Retina (tissue), 1 donor: ENCODE measurements at regions not wholly inside any gene's neighbourhood (a gene's known extent, or its start where the extent isn't known, plus 50 kb on each side); places are given as distances from the start of the nearest gene placed in this dataset.

ENCODE experiments used
- DNase-seq: peaks from one replicate; pipeline ENCODE4 v3.0.0-alpha.2; 2016

- no peak for DNase-seq
Observed at GRCh38 chr2:204110751-204111516, 174.4 kb downstream of the ICOS start.

- DNase-seq: peak; percentile 27
Observed at GRCh38 chr2:204112084-204112770, 175.7 kb downstream of the ICOS start.

GRCh38 chr2:204114295-204115136, 178.0 kb downstream of the ICOS start:
- DNase-seq: peak; percentile 17

- no peak for DNase-seq
Observed at GRCh38 chr2:204115137-204116056, 178.8 kb downstream of the ICOS start.

- DNase-seq: no peak
Observed at GRCh38 chr2:204116159-204116792, 179.7 kb downstream of the ICOS start.

GRCh38 chr2:204122425-204122824, 185.9 kb downstream of the ICOS start:
- no peak for DNase-seq

DNA sequence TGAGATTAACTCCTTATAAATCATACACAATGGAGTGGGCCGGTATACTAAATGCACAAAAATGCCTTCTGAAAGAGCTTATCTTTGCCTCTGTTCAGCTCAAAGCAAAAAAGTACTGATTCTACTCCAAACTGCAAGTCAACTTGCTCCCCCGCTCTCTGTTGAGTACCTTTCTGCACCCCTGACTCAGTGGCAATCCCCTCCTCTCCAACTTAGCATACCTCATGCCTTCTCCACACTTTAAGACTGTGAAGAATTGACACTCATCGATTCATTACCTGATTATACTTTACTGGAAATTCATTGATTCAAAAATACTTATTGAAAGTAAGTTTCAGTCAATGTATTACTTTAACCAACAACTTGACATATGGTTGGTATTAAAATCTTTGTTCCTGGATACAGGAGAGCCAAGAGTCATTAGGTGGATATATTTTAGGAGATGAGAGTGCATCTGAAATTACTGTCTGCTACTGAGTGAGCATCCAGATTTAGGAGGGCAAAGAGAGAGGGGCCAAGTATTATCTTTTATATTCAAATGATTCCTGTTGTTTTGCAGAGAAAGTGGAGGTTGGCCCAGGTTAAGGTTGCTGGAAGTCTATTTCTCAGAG, 187.7 kb downstream of the ICOS start:
- no peak for DNase-seq

DNA sequence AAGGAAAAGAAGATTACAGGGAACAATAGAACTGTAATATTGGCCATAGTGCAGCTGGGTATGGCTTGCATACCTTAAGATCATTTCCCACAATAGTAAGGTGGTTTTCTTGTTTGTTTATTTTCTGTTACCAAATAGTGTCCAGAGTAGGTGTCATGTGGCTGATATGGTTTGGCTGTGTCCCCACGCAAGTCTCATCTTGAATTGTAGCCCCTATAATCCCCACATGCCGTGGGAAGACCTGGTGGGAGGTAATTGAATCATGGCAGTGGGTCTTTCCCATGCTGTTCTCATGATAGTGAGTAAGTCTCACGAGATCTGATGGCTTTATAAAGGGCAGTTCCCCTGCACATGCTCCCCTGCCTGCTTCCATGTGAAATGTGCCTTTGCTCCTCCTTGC, 190.1 kb downstream of the ICOS start:
- no peak for DNase-seq

DNA sequence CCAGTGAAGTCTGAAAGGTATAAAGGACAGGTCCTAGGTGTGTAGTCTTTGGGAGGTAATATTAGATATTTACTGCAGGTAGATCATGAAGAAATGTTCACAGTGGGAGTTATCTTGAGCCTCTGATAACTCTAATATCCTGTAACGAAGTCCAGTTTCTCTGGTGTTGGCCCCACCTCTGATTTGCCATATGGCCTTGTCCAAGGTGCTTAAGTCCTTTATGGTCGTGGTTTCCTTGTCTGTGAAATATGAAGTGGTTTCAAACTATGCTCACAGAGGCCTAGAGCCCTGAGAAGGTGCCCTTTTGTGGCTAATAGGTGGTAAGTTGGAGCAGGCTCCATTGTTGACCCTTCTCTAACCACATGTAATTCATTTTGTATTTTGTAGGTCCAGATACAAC, 190.7 kb downstream of the ICOS start:
- no peak for DNase-seq

DNA sequence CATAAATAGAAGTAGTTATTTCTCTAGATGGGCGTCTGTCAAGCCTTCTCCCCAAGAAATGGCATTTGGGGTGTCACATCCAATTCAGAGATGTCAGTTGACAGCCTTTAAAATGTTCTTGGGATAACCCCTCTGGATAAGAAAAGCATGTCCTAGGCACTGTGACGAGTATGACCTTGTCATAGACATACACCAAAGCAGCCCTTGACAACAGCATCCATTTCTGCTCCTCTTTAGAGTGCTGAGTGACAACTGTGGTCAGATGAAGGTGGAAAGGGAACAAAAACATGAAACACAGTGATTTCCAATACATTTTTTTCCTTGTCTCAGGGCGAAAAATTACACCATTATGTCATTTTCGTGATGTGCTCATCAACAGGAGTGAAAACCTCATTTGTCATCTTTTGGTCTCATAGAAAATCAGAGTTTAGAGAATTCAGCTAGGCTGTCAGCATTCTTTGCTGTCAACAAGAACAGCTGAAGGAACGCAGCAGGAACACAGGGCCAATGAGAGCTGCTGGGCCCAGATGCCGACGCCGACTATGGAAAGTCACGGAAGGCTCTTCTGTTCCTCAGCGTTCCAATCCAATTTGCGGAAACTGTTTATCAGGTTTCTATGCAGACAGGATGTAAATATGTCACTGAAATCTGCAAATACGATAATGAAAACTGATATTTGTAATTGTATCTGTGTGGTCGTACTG, 193.2 kb downstream of the ICOS start:
- DNase-seq: no peak

DNA sequence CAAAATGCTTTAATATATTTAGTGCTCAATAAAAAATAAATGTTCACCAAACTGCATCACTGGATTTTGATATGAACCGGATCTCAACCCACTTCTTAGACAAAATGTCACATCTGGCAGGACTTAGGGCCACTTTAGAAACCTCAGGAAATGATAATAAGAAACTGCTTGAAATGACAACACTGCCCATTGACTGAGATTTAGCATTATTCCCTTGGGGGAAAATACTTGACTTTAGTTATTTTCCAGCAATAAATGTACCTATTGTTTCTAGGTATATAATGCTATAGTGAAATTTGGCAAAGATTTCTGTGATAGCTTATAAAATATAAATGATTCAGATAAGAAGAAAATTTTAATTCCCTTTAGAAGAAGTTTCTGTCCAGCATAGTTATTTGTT, 195.1 kb downstream of the ICOS start:
- no peak for DNase-seq

DNA sequence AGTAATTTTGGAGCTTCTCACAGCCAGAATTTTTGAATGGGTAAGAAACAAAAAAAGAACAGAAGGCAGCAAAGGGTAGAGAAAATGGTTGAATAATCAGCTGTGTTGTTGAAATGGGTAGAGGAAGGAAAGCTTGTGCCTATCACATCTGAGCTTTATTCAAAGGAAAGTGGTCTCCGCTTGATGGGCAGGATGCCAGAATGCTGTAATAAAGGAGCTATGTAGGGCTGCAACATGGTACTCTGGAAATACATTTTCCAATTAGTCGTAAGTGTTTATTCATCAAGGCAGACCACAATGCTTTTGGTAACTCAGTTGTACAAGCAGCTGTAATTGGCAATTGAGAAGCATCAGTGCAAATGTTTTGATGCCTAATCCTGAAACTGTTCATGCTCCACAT, 196.9 kb downstream of the ICOS start:
- DNase-seq: no peak

DNA sequence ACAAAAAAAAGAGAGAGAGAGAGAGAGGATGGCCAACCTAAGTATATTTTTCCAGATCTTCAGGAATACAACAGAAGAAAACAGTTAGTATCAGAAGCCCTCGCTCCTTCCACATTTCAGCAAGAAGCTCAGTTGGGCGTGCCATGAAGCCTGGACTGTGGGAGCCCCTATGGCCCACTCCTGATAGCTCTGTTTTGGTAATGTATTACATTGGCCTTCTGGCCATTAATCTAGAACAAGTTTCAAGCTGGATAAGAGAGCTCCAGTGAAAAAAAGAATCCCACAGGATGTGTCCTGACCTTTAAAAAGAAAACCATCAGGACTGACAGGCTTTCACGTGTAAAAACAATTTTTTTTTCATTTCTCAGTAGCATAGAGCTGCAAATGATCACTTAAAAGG, 197.9 kb downstream of the ICOS start:
- DNase-seq: no peak

DNA sequence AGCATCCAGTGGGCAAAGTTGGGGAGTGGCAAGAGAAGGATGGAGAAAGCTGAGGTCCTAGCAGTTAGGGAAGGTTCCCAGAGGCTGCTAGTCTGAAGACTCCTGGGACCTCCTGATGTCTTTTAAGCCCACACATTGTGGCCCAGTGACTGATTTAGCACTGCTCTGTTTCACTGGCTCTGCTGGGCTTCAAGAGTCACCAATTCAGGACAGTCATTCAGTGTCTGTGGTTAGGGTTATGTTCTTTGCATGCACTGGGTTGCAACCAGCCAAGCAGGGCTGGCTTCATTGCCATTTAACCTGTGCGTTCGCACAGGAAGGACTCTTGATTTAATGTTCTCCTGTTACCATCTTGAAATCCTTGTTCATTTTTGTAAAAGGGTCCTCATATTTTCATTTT, 199.2 kb downstream of the ICOS start:
- DNase-seq: no peak

DNA sequence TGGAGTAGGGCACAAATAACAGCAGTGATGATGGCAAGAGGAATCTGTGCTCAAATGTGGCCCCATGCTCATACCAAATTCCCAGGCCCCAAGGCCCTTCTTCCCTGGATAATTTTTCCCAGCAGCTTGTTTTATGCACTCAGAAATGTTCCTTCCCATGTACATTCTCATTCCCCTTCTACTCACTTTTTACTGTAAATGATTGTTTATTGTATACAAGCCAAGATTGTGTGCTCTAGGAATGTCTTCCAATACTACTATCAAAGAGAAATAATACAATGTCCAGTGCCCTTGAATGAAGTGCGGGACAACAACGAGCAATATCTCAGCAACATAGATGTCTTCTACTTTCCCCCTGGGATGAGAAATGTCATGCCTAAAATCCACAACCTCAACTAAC, 201.6 kb downstream of the ICOS start:
- DNase-seq: no peak

GRCh38 chr2:204140246-204140645, 203.7 kb downstream of the ICOS start:
- no peak for DNase-seq

DNA sequence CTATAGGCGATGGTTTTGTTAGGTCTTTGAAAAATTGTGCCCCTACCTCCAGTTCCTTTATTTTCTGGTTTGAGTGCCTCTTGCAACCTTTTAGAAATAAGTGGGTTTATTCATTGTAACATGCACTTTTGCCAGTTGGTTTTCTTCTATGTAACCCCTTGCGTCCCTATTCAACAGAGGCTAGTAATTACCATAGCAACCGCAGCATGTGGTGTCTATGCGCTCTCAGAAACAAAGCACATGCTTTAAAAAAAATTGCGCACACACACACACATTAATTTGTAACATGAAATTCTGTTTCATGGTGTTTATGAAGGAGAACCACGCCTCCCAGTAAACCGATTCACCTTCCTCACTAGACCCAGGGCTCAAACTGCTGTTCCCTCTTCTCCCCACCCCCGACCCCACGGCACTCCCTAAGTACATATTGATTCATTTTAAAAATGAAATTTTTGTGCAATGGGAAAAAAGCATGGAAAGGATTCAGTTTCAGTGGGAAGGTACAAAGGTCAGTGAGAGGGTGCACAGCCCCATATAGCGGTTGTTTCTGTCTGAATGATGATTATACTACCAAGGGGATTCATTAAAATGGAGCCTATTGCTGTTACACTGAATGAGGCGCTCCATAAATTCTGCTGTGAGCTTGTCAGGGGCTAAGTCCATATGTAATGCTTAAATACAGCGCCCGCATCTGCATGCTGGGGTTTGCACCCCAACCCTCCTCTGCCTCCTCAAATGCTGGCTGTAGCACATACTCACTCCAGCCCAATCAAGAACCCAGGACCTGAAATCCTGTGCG, 206.9 kb downstream of the ICOS start:
- no peak for DNase-seq

DNA sequence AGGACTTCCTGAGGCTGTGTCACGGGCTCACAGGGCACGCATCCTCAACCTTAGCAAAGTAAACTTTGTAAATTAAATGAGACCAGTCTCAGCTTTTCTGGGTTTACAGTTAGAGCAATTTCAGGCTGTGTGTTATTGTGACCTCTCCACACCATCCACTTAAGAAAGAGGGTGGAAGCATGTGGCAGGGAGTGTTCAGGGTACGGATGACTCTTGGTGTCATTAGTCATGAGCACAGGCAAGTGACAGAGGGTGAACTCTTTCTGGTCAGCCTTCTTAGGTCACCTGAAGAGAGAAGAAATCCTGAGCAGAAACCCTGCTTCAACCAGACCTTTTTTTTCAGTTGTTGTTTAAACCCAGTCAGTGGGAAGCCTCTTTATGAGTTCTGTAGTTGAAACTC, 207.9 kb downstream of the ICOS start:
- DNase-seq: no peak

DNA sequence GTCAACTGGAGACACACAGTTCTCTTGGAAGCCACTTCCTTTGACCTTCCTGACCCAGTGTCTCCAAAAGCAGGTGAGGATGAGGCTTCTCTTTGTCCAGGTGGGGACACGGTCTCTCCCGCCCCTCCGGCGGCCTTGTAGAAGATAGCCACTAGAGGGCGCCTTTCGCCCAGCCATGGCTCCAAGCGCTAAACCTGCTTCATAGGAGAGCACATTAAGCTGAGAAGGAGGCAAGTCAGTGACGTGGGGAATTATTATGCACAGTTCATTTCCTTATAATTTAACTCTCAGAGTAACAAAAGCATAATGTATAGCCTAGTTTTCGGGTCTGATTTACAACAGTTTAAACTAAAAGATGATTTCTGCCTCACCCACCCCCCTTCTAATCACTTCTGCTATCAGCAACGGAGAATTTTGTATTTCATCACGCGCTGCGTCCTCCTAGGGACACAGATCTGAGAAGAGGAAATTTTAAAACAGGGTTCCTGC, 208.7 kb downstream of the ICOS start:
- peak; percentile 85 for DNase-seq

DNA sequence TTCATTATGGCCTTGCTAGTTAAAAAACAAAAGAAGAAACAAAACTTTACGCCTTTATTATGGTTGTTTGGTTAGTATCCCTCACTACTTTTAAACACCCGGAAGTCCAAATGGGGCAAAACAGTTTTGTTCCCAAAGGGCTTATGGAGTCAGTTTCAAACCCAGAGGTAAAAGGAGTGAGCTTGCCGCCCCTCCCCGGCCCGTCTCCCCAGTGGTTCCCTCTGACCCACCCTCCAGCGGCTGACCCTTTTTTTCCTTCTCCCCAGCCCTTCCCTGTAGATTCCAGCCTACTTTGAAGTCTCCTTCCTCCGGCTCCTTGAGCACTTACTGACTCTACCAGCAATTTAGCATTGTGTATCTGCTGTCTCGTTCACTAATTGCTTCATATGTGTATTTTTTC, 209.2 kb downstream of the ICOS start:
- DNase-seq: no peak
